ENCODE measurements at regions not wholly inside any gene's neighbourhood (a gene's known extent, or its start where the extent isn't known, plus 50 kb on each side); places are given as distances from the start of the nearest gene placed in this dataset.

DNA sequence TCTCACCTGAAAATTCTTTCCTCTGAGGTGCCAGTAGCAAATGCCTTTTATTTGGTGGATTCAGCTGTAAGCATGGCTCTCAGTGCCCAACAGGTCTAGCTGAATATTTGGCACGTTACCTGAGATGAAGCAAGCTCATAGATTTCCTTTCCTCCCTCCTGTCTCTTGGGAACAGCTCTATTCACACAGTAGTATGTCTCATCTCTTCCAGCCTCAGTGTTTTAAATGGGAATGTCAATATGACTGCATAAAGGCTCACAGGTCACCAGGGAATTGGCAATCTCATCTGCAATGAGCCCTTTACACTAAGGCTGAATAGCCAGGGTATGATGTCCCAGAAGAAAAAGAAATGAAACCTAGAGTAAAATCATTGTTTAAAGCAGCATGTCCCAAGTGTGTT, 733.5 kb downstream of the NTRK3 start:
- Histone ChIP-seq H3K27ac (replicated peaks; ENCODE audit: low read length) (no peak overlapping the region), H3K23ac (ENCODE audit: low read depth, low read length, poor library complexity) (no peak overlapping the region), H3K4me3 (ENCODE audit: low read length in 2 of 2) (no peak overlapping the region), H3K79me1 (ENCODE audit: low read depth, low read length) (no peaks in the 10 kb centered on the region), H4K8ac (ENCODE audit: low read depth, low read length) (no peak overlapping the region), H3K18ac (ENCODE audit: low read length) (no peak overlapping the region), H3K4me1 (ENCODE audit: control insufficient read depth in 2 of 2, insufficient read depth in 1 of 2, low read depth in 1 of 2, low read length in 2 of 2) (no peaks in the 10 kb centered on the region), H2BK12ac (ENCODE audit: low read length) (no peak overlapping the region), H2AFZ (ENCODE audit: low read length) (no peak overlapping the region), H2BK5ac (ENCODE audit: low read length) (no peak overlapping the region), H3K4me2 (ENCODE audit: insufficient read depth, low read length, poor library complexity, severe bottlenecking) (no peak overlapping the region), H3K27me3 (ENCODE audit: control insufficient read depth in 3 of 3, insufficient read depth in 3 of 3, low read depth in 1 of 3, low read length in 3 of 3) (no peaks in the 10 kb centered on the region), H3K14ac (ENCODE audit: low read length) (no peak overlapping the region), H3K4ac (ENCODE audit: low read length) (no peak overlapping the region), H4K91ac (ENCODE audit: low read depth, low read length, poor library complexity) (no peak overlapping the region), H2AK5ac (ENCODE audit: low read depth, low read length) (no peak overlapping the region), H2BK15ac (ENCODE audit: low read length) (no peak overlapping the region), H2BK120ac (ENCODE audit: low read depth, low read length) (no peak overlapping the region), H3K9me3 (replicated peaks in 1 of 2; ENCODE audit: control insufficient read depth in 2 of 2, insufficient read depth in 1 of 2, low read depth in 1 of 2, low read length in 2 of 2) (no peaks in the 10 kb centered on the region), H3K9ac (ENCODE audit: low read depth, low read length, poor library complexity) (no peak overlapping the region), H3K36me3 (replicated peaks in 1 of 2; ENCODE audit: control insufficient read depth in 2 of 2, insufficient read depth in 2 of 2, low read length in 2 of 2) (no peaks in the 10 kb centered on the region)
- no CpG with 5 or more reads among the region's 1 CpG for WGBS, 2 donors (ENCODE audit: extremely low coverage in 2 of 2, insufficient read length in 2 of 2, insufficient replicate concordance in 1 of 2)
- DNase-seq (ENCODE audit: low spot score), result no peak

DNA sequence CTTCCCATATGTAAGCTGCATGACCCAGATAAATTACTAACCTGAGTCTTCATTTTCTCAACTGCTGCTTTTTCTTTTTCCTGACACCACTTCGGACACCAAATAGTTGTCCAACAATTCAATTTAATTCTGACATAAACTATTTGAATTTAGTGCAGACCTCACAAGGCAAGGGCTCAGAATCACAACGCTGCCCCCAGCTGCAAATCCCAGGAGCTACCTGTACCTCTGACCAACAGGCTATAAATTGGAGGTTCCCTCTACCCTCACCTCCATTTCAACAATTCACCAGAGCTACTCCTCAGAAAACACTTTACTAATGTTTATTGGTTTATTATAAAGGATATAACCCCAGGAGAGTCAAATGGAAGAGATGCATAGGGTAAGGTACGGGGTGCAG, 737.6 kb downstream of the NTRK3 start:
- Histone ChIP-seq H2BK5ac (ENCODE audit: low read length) (no peak overlapping the region), H3K79me1 (ENCODE audit: low read depth, low read length) (no peaks in the 10 kb centered on the region), H3K27me3 (ENCODE audit: control insufficient read depth in 3 of 3, insufficient read depth in 3 of 3, low read depth in 1 of 3, low read length in 3 of 3) (no peaks in the 10 kb centered on the region), H3K4me2 (ENCODE audit: insufficient read depth, low read length, poor library complexity, severe bottlenecking) (no peak overlapping the region), H3K9me3 (replicated peaks in 1 of 2; ENCODE audit: control insufficient read depth in 2 of 2, insufficient read depth in 1 of 2, low read depth in 1 of 2, low read length in 2 of 2) (no peaks in the 10 kb centered on the region), H2BK15ac (ENCODE audit: low read length) (no peak overlapping the region), H3K36me3 (replicated peaks in 1 of 2; ENCODE audit: control insufficient read depth in 2 of 2, insufficient read depth in 2 of 2, low read length in 2 of 2) (no peaks in the 10 kb centered on the region), H2BK12ac (ENCODE audit: low read length) (no peak overlapping the region), H2AFZ (ENCODE audit: low read length) (no peak overlapping the region), H3K4ac (ENCODE audit: low read length) (no peak overlapping the region), H2BK120ac (ENCODE audit: low read depth, low read length) (no peak overlapping the region), H4K91ac (ENCODE audit: low read depth, low read length, poor library complexity) (no peak overlapping the region), H3K4me1 (ENCODE audit: control insufficient read depth in 2 of 2, insufficient read depth in 1 of 2, low read depth in 1 of 2, low read length in 2 of 2) (no peaks in the 10 kb centered on the region), H3K27ac (replicated peaks; ENCODE audit: low read length) (no peak overlapping the region), H3K9ac (ENCODE audit: low read depth, low read length, poor library complexity) (no peak overlapping the region), H3K23ac (ENCODE audit: low read depth, low read length, poor library complexity) (no peak overlapping the region), H3K18ac (ENCODE audit: low read length) (no peak overlapping the region), H2AK5ac (ENCODE audit: low read depth, low read length) (no peak overlapping the region), H3K14ac (ENCODE audit: low read length) (no peak overlapping the region), H3K4me3 (ENCODE audit: low read length in 2 of 2) (no peak overlapping the region), H4K8ac (ENCODE audit: low read depth, low read length) (no peak overlapping the region)
- no CpG with 5 or more reads among the region's 3 CpGs for WGBS, 2 donors (ENCODE audit: extremely low coverage in 2 of 2, insufficient read length in 2 of 2, insufficient replicate concordance in 1 of 2)
- no peak for DNase-seq (ENCODE audit: low spot score)

GRCh38 chr15:87508086-87508485, 748.5 kb downstream of the NTRK3 start:
- WGBS, 2 donors (ENCODE audit: extremely low coverage in 2 of 2, insufficient read length in 2 of 2, insufficient replicate concordance in 1 of 2), result no CpG with 5 or more reads among the region's 2 CpGs
- no peak overlapping the region for H2BK5ac ChIP-seq (ENCODE audit: low read length)
- no peak overlapping the region for H2AK5ac ChIP-seq (ENCODE audit: low read depth, low read length)
- H3K14ac ChIP-seq (ENCODE audit: low read length), result no peak overlapping the region
- H3K27me3 ChIP-seq (ENCODE audit: control insufficient read depth in 3 of 3, insufficient read depth in 3 of 3, low read depth in 1 of 3, low read length in 3 of 3), result no peaks in the 10 kb centered on the region
- H3K27ac ChIP-seq (replicated peaks; ENCODE audit: low read length), result no peak overlapping the region
- H2BK12ac ChIP-seq (ENCODE audit: low read length), result no peak overlapping the region
- H3K4me1 ChIP-seq (ENCODE audit: control insufficient read depth in 2 of 2, insufficient read depth in 1 of 2, low read depth in 1 of 2, low read length in 2 of 2), result peaks cover 0 to 2% of the 10 kb centered on the region in 2 donors
- no peak overlapping the region for H2BK15ac ChIP-seq (ENCODE audit: low read length)
- H3K4me3 ChIP-seq (ENCODE audit: low read length in 2 of 2), result no peak overlapping the region
- no peak overlapping the region for H3K9ac ChIP-seq (ENCODE audit: low read depth, low read length, poor library complexity)
- no peak overlapping the region for H3K4ac ChIP-seq (ENCODE audit: low read length)
- H3K4me2 ChIP-seq (ENCODE audit: insufficient read depth, low read length, poor library complexity, severe bottlenecking), result no peak overlapping the region
- H2BK120ac ChIP-seq (ENCODE audit: low read depth, low read length), result no peak overlapping the region
- H3K23ac ChIP-seq (ENCODE audit: low read depth, low read length, poor library complexity), result no peak overlapping the region
- no peaks in the 10 kb centered on the region for H3K9me3 ChIP-seq (replicated peaks in 1 of 2; ENCODE audit: control insufficient read depth in 2 of 2, insufficient read depth in 1 of 2, low read depth in 1 of 2, low read length in 2 of 2)
- no peak overlapping the region for H3K18ac ChIP-seq (ENCODE audit: low read length)
- no peak overlapping the region for H4K91ac ChIP-seq (ENCODE audit: low read depth, low read length, poor library complexity)
- H3K79me1 ChIP-seq (ENCODE audit: low read depth, low read length), result no peaks in the 10 kb centered on the region
- H4K8ac ChIP-seq (ENCODE audit: low read depth, low read length), result no peak overlapping the region
- H2AFZ ChIP-seq (ENCODE audit: low read length), result no peak overlapping the region
- DNase-seq (ENCODE audit: low spot score), result no peak
- H3K36me3 ChIP-seq (replicated peaks in 1 of 2; ENCODE audit: control insufficient read depth in 2 of 2, insufficient read depth in 2 of 2, low read length in 2 of 2), result peaks cover 0 to 2% of the 10 kb centered on the region in 2 donors

GRCh38 chr15:87502173-87502572, 754.4 kb downstream of the NTRK3 start:
- H4K8ac ChIP-seq (ENCODE audit: low read depth, low read length), result no peak overlapping the region
- no peak overlapping the region for H3K23ac ChIP-seq (ENCODE audit: low read depth, low read length, poor library complexity)
- H3K4ac ChIP-seq (ENCODE audit: low read length), result no peak overlapping the region
- WGBS, 2 donors (ENCODE audit: extremely low coverage in 2 of 2, insufficient read length in 2 of 2, insufficient replicate concordance in 1 of 2), result no CpG with 5 or more reads among the region's 2 CpGs
- no peak overlapping the region for H3K4me2 ChIP-seq (ENCODE audit: insufficient read depth, low read length, poor library complexity, severe bottlenecking)
- H3K9me3 ChIP-seq (replicated peaks in 1 of 2; ENCODE audit: control insufficient read depth in 2 of 2, insufficient read depth in 1 of 2, low read depth in 1 of 2, low read length in 2 of 2), result no peaks in the 10 kb centered on the region
- H3K27ac ChIP-seq (replicated peaks; ENCODE audit: low read length), result no peak overlapping the region
- H2AFZ ChIP-seq (ENCODE audit: low read length), result no peak overlapping the region
- peaks cover 0 to 2% of the 10 kb centered on the region in 2 donors for H3K4me1 ChIP-seq (ENCODE audit: control insufficient read depth in 2 of 2, insufficient read depth in 1 of 2, low read depth in 1 of 2, low read length in 2 of 2)
- H2BK12ac ChIP-seq (ENCODE audit: low read length), result no peak overlapping the region
- H2AK5ac ChIP-seq (ENCODE audit: low read depth, low read length), result no peak overlapping the region
- H3K79me1 ChIP-seq (ENCODE audit: low read depth, low read length), result no peaks in the 10 kb centered on the region
- H3K9ac ChIP-seq (ENCODE audit: low read depth, low read length, poor library complexity), result no peak overlapping the region
- H3K27me3 ChIP-seq (ENCODE audit: control insufficient read depth in 3 of 3, insufficient read depth in 3 of 3, low read depth in 1 of 3, low read length in 3 of 3), result no peaks in the 10 kb centered on the region
- H2BK5ac ChIP-seq (ENCODE audit: low read length), result no peak overlapping the region
- H2BK15ac ChIP-seq (ENCODE audit: low read length), result no peak overlapping the region
- no peak overlapping the region for H4K91ac ChIP-seq (ENCODE audit: low read depth, low read length, poor library complexity)
- H3K18ac ChIP-seq (ENCODE audit: low read length), result no peak overlapping the region
- H3K36me3 ChIP-seq (replicated peaks in 1 of 2; ENCODE audit: control insufficient read depth in 2 of 2, insufficient read depth in 2 of 2, low read length in 2 of 2), result no peaks in the 10 kb centered on the region
- H2BK120ac ChIP-seq (ENCODE audit: low read depth, low read length), result no peak overlapping the region
- H3K4me3 ChIP-seq (ENCODE audit: low read length in 2 of 2), result no peak overlapping the region
- no peak for DNase-seq (ENCODE audit: low spot score)
- H3K14ac ChIP-seq (ENCODE audit: low read length), result no peak overlapping the region

All from neuronal stem cell (in vitro differentiated cells).